ENCODE measurements at regions not wholly inside any gene's neighbourhood (a gene's known extent, or its start where the extent isn't known, plus 50 kb on each side); places are given as distances from the start of the nearest gene placed in this dataset.

DNA sequence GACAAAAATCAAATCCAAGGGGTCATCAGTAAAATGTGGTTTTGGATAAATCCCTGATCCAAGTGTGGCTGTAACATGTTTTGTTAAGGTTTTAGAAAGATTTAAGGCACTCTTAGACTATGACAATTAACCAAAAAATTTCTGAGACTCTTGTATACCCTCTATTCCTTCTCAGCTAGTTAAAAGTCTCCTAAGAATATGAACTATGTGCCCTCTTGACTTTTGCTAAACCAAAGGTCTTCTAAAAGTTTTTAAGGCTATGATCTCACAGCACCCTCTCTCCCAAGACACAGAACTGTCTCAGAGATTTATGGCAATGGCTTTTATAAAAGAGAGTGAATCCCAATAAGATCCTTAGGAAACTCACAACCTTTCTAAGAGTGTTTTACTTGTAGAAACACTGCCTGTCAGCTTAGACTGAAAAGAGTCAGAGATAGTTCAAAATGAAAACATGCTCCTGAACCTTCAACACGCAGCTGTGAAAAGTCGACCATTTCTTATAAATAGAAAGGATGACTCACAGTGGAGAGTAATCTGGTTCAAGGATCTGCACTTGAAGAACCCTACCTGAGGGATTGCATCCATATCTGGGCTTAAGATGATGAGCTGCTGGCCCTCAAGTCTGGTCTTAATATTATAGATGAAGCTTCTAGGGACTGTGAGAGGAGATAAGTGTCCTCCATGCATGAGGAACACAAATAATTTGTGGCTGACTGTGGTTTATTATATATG is 388.4 kb upstream of the GJE1 start:
- TF ChIP-seq TAF1 (IDR thresholded peaks at IDR 0.05; ENCODE audit: low read depth) (no peak), MXI1 (conservative IDR thresholded peaks at IDR 0.05; ENCODE audit: poor library complexity, severe bottlenecking) (no peak), EZH2 (IDR thresholded peaks at IDR 0.05; ENCODE audit: borderline replicate concordance, insufficient read depth, low read length, poor library complexity, severe bottlenecking) (no peak), RAD21 (conservative IDR thresholded peaks at IDR 0.05) (no peak), SMC3 (conservative IDR thresholded peaks at IDR 0.05; ENCODE audit: poor library complexity) (no peak), EP300 (conservative IDR thresholded peaks at IDR 0.05; ENCODE audit: poor library complexity, severe bottlenecking) (no peak), POLR2AphosphoS5 (IDR thresholded peaks at IDR 0.05) (no peak)
- TF ChIP-seq, protein P1, sequence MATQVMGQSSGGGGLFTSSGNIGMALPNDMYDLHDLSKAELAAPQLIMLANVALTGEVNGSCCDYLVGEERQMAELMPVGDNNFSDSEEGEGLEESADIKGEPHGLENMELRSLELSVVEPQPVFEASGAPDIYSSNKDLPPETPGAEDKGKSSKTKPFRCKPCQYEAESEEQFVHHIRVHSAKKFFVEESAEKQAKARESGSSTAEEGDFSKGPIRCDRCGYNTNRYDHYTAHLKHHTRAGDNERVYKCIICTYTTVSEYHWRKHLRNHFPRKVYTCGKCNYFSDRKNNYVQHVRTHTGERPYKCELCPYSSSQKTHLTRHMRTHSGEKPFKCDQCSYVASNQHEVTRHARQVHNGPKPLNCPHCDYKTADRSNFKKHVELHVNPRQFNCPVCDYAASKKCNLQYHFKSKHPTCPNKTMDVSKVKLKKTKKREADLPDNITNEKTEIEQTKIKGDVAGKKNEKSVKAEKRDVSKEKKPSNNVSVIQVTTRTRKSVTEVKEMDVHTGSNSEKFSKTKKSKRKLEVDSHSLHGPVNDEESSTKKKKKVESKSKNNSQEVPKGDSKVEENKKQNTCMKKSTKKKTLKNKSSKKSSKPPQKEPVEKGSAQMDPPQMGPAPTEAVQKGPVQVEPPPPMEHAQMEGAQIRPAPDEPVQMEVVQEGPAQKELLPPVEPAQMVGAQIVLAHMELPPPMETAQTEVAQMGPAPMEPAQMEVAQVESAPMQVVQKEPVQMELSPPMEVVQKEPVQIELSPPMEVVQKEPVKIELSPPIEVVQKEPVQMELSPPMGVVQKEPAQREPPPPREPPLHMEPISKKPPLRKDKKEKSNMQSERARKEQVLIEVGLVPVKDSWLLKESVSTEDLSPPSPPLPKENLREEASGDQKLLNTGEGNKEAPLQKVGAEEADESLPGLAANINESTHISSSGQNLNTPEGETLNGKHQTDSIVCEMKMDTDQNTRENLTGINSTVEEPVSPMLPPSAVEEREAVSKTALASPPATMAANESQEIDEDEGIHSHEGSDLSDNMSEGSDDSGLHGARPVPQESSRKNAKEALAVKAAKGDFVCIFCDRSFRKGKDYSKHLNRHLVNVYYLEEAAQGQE (IDR thresholded peaks at IDR 0.05; ENCODE audit: borderline replicate concordance), result no peak
- TF ChIP-seq, protein P2, sequence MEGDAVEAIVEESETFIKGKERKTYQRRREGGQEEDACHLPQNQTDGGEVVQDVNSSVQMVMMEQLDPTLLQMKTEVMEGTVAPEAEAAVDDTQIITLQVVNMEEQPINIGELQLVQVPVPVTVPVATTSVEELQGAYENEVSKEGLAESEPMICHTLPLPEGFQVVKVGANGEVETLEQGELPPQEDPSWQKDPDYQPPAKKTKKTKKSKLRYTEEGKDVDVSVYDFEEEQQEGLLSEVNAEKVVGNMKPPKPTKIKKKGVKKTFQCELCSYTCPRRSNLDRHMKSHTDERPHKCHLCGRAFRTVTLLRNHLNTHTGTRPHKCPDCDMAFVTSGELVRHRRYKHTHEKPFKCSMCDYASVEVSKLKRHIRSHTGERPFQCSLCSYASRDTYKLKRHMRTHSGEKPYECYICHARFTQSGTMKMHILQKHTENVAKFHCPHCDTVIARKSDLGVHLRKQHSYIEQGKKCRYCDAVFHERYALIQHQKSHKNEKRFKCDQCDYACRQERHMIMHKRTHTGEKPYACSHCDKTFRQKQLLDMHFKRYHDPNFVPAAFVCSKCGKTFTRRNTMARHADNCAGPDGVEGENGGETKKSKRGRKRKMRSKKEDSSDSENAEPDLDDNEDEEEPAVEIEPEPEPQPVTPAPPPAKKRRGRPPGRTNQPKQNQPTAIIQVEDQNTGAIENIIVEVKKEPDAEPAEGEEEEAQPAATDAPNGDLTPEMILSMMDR (IDR thresholded peaks at IDR 0.05; ENCODE audit: poor library complexity, severe bottlenecking), result no peak
- no peaks in the 10 kb centered on the region for H3K79me2 ChIP-seq (replicated peaks; ENCODE audit: insufficient read depth, low read length)
- no peaks in the 10 kb centered on the region for H3K36me3 ChIP-seq (ENCODE audit: insufficient read depth, low read length)
- no peaks in the 10 kb centered on the region for H3K9me2 ChIP-seq (ENCODE audit: insufficient read depth, low read length)
- H3K4me3 ChIP-seq (ENCODE audit: low read length), result no peak overlapping the region
- no peak overlapping the region for H3K9ac ChIP-seq (ENCODE audit: low read length)
- peaks cover 9% of the 10 kb centered on the region for H3K9me3 ChIP-seq (ENCODE audit: low read length)
- H4K20me1 ChIP-seq (ENCODE audit: insufficient read depth), result no peaks in the 10 kb centered on the region
- no peak overlapping the region for H3K27ac ChIP-seq (ENCODE audit: low read length)
- no peak overlapping the region for H2AFZ ChIP-seq (ENCODE audit: low read depth, low read length)
- no peaks in the 10 kb centered on the region for H3F3A ChIP-seq (ENCODE audit: insufficient read depth, low read length, poor library complexity, severe bottlenecking)
- no peaks in the 10 kb centered on the region for H3K27me3 ChIP-seq (ENCODE audit: insufficient read depth, low read depth, low read length)
- no peak overlapping the region for H3K4me2 ChIP-seq (ENCODE audit: low read length)

DNA sequence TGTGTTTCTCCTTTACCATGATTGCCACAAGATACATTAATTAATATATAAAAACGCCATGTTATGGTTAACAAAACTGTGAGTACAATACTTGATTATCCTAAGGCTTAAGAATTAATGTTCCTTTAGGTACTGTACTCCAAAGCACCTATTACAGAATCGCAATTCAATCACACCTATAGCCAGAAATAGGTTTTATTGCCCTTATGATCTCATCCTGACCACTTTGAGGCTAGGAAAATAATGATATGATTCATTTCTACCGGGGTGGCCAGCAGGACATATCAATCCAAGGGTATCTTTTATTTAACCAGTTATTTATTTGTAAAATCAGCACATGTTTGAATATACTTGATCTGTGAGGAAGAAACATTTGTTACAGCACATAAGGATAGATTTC is 396.6 kb upstream of the GJE1 start:
- TF ChIP-seq MXI1 (conservative IDR thresholded peaks at IDR 0.05; ENCODE audit: poor library complexity, severe bottlenecking) (no peak), TAF1 (IDR thresholded peaks at IDR 0.05; ENCODE audit: low read depth) (no peak), POLR2AphosphoS5 (IDR thresholded peaks at IDR 0.05) (no peak), EP300 (conservative IDR thresholded peaks at IDR 0.05; ENCODE audit: poor library complexity, severe bottlenecking) (no peak), EZH2 (IDR thresholded peaks at IDR 0.05; ENCODE audit: borderline replicate concordance, insufficient read depth, low read length, poor library complexity, severe bottlenecking) (no peak), RAD21 (conservative IDR thresholded peaks at IDR 0.05) (no peak), SMC3 (conservative IDR thresholded peaks at IDR 0.05; ENCODE audit: poor library complexity) (no peak)
- TF ChIP-seq, protein P2 (IDR thresholded peaks at IDR 0.05; ENCODE audit: poor library complexity, severe bottlenecking), result no peak
- TF ChIP-seq, protein P1 (IDR thresholded peaks at IDR 0.05; ENCODE audit: borderline replicate concordance), result no peak
- no peak overlapping the region for H2AFZ ChIP-seq (ENCODE audit: low read depth, low read length)
- H3K9me3 ChIP-seq (ENCODE audit: low read length), result no peaks in the 10 kb centered on the region
- no peak overlapping the region for H3K4me3 ChIP-seq (ENCODE audit: low read length)
- H3K27me3 ChIP-seq (ENCODE audit: insufficient read depth, low read depth, low read length), result no peaks in the 10 kb centered on the region
- no peaks in the 10 kb centered on the region for H4K20me1 ChIP-seq (ENCODE audit: insufficient read depth)
- H3K9me2 ChIP-seq (ENCODE audit: insufficient read depth, low read length), result no peaks in the 10 kb centered on the region
- H3K36me3 ChIP-seq (ENCODE audit: insufficient read depth, low read length), result no peaks in the 10 kb centered on the region
- H3K79me2 ChIP-seq (replicated peaks; ENCODE audit: insufficient read depth, low read length), result no peaks in the 10 kb centered on the region
- H3K4me2 ChIP-seq (ENCODE audit: low read length), result no peak overlapping the region
- H3K27ac ChIP-seq (ENCODE audit: low read length), result no peak overlapping the region
- H3F3A ChIP-seq (ENCODE audit: insufficient read depth, low read length, poor library complexity, severe bottlenecking), result no peaks in the 10 kb centered on the region
- H3K9ac ChIP-seq (ENCODE audit: low read length), result no peak overlapping the region

All from neural cell (in vitro differentiated cells).